ENCODE measurements at regions not wholly inside any gene's neighbourhood (a gene's known extent, or its start where the extent isn't known, plus 50 kb on each side); places are given as distances from the start of the nearest gene placed in this dataset.

- Histone ChIP-seq H3K27ac (ENCODE audit: low read depth, low read length) (no peak overlapping the region), H3K36me3 (ENCODE audit: control insufficient read depth in 1 of 2, insufficient read depth in 2 of 2, low read length in 2 of 2) (no peaks in the 10 kb centered on the region), H2AFZ (ENCODE audit: low read depth, low read length, poor library complexity, severe bottlenecking) (no peak overlapping the region), H3K9me3 (ENCODE audit: control insufficient read depth in 1 of 2, insufficient read depth in 1 of 2, low read depth in 1 of 2, low read length in 2 of 2) (no peaks in the 10 kb centered on the region), H3K79me2 (ENCODE audit: insufficient read depth, low read length) (no peaks in the 10 kb centered on the region), H4K20me1 (ENCODE audit: insufficient read depth) (no peaks in the 10 kb centered on the region), H3K27me3 (ENCODE audit: insufficient read depth, low read length) (peaks cover 72% of the 10 kb centered on the region), H3K4me1 (ENCODE audit: control insufficient read depth in 1 of 2, insufficient read depth in 2 of 2, low read length in 2 of 2) (no peaks in the 10 kb centered on the region), H3K9ac (ENCODE audit: low read length) (no peak overlapping the region), H3K4me3 (replicated peaks in 1 of 2; ENCODE audit: low read depth in 1 of 2, low read length in 2 of 2) (no peak overlapping the region), H3K9me2 (ENCODE audit: insufficient read depth) (no peaks in the 10 kb centered on the region), H3K4me2 (ENCODE audit: low read length) (no peak overlapping the region)
- BruUV-seq (replicated peaks) = no TSS peak
- intact Hi-C loops (cut with micrococcal nuclease) = no loop called here
- ChIA-PET POLR2A (no interaction called here), RAD21 (ENCODE audit: low non-redundant PET in 1 of 2, low total read pairs in 2 of 2, uncharacterized antibody in 2 of 2, unreplicated experiment in 2 of 2) (no interaction called here), CTCF (no interaction called here)
- ATAC-seq (no peak), DNase-seq (ENCODE audit: low read depth, low spot score) (no peak)
- TF ChIP-seq SRF (IDR thresholded peaks at IDR 0.05; ENCODE audit: low read depth) (no peak), EZH2 (IDR thresholded peaks at IDR 0.05) (no peak), SIN3A (IDR thresholded peaks at IDR 0.05; ENCODE audit: low read depth) (no peak)
Measured at GRCh38 chr1:37265156-37265555, 209.2 kb upstream of the ZC3H12A start.

DNA sequence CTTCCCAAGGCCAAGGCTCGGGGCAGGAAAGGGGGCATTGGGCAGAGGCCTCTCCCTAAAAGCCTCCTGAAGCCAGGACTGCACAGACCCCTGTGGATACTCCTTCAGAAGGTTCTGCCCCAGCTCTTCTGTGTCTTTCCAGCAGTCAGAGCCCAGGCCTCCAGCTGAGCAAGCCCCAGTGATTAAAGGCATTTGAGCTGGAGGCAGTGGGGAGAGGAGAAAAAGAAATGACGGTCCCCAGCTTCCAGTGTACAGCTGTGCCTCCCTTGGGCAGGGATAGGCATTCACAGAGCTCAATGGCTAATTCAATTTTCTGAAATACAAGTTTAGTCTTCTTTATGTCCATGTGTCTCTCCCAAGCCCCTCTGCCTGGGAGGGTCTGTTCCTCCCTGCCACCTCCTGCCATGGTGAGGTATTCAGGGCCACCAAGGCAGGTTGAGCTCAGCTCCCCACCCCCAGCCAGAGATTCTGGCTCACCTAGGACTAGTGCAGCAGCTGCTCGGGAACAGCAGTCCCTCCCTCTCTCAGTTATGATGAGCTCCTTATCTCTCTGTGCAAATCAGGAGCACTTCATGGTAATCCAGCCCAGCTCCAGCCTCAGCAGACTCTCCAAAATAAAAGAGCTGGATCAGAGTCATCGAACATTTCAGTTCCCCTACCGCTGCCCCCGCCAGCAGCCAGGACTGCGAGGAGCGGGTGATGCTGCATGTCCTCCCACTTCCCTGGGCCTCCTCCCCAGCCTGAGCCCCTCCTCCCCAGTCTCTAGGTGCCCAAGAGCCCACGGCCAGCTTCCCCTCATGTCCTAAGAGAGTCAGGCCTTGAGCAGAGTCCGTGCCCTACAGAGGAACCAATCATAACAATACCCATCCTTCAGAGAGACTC, 208.4 kb upstream of the ZC3H12A start:
- Histone ChIP-seq H3K9ac (ENCODE audit: low read length) (no peak overlapping the region), H3K4me2 (ENCODE audit: low read length) (no peak overlapping the region), H3K4me3 (replicated peaks in 1 of 2; ENCODE audit: low read depth in 1 of 2, low read length in 2 of 2) (no peak overlapping the region), H3K27me3 (ENCODE audit: insufficient read depth, low read length) (peaks cover 64% of the 10 kb centered on the region), H2AFZ (ENCODE audit: low read depth, low read length, poor library complexity, severe bottlenecking) (no peak overlapping the region), H3K9me3 (ENCODE audit: control insufficient read depth in 1 of 2, insufficient read depth in 1 of 2, low read depth in 1 of 2, low read length in 2 of 2) (no peaks in the 10 kb centered on the region), H4K20me1 (ENCODE audit: insufficient read depth) (no peaks in the 10 kb centered on the region), H3K36me3 (ENCODE audit: control insufficient read depth in 1 of 2, insufficient read depth in 2 of 2, low read length in 2 of 2) (no peaks in the 10 kb centered on the region), H3K79me2 (ENCODE audit: insufficient read depth, low read length) (no peaks in the 10 kb centered on the region), H3K27ac (ENCODE audit: low read depth, low read length) (no peak overlapping the region), H3K4me1 (ENCODE audit: control insufficient read depth in 1 of 2, insufficient read depth in 2 of 2, low read length in 2 of 2) (no peaks in the 10 kb centered on the region), H3K9me2 (ENCODE audit: insufficient read depth) (no peaks in the 10 kb centered on the region)
- TF ChIP-seq SP1 (IDR thresholded peaks at IDR 0.05; ENCODE audit: low read depth) (no peak), CBX3 (IDR thresholded peaks at IDR 0.05; ENCODE audit: low read depth) (no peak), ELF1 (IDR thresholded peaks at IDR 0.05; ENCODE audit: borderline replicate concordance, low read depth) (no peak), CEBPB (IDR thresholded peaks at IDR 0.05; ENCODE audit: low read depth) (no peak), CTCF (IDR thresholded peaks at IDR 0.05 in 2 of 3, conservative IDR thresholded peaks at IDR 0.05 in 1 of 3; ENCODE audit: borderline replicate concordance in 1 of 3, insufficient read depth in 1 of 3, low read depth in 2 of 3, low read length in 2 of 3) (no peak), FOSL1 (IDR thresholded peaks at IDR 0.05; ENCODE audit: low read depth) (no peak), JUND (IDR thresholded peaks at IDR 0.05) (no peak), ZFX (IDR thresholded peaks at IDR 0.05) (no peak), ZNF274 (IDR thresholded peaks at IDR 0.05; ENCODE audit: low read depth, low read length) (no peak)
- TF ChIP-seq, protein P1, sequence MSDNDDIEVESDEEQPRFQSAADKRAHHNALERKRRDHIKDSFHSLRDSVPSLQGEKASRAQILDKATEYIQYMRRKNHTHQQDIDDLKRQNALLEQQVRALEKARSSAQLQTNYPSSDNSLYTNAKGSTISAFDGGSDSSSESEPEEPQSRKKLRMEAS (IDR thresholded peaks at IDR 0.05) = no peak
- ChIA-PET POLR2A (no interaction called here), CTCF (no interaction called here), RAD21 (ENCODE audit: low non-redundant PET in 1 of 2, low total read pairs in 2 of 2, uncharacterized antibody in 2 of 2, unreplicated experiment in 2 of 2) (no interaction called here)
- ATAC-seq (no peak), DNase-seq (ENCODE audit: low read depth, low spot score) (no peak)
- no TSS peak for BruUV-seq (replicated peaks)
- intact Hi-C loops (cut with micrococcal nuclease) = no loop called here

Measured in HCT116 (cell line).